Left lobe of liver (tissue), 2 donors: ENCODE measurements at regions not wholly inside any gene's neighbourhood (a gene's known extent, or its start where the extent isn't known, plus 50 kb on each side); places are given as distances from the start of the nearest gene placed in this dataset.

Source experiments
- ATAC-seq: fragments of 200-7000 bp; cut with Tn5 transposase; one replicate; pipeline ENCODE4 v1.9.1; 2020; ENCODE audit warnings: mild to moderate bottlenecking, moderate library complexity
- DNase-seq: peaks from one replicate; pipeline ENCODE4 v3.0.0-alpha.2; 2020; ENCODE audit warnings: low spot score
- donor health status: DM: no; HTN: no; CAD: no; lungs with moderate emphysema.
- donor health status: DM: no; HTN: yes; CAD: no.

DNA sequence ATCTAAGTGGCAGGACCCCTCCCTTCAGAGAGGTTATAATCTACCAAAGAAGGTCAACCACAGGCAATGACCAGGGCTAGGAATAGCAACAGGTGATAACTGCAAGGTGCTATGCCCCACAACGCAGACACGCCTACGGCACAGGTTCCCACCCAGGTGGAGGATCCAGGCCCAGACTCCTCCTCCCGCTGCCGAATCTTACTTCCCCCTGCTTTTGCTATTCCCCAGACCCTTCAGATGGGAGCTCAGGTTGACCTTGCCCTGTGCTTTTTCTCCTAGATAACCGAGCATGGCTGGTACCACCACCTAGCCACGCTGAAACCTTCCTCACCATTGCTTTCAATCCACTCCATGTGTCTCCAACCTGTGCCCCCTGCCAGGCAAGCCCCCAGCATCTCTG, 142.2 kb upstream of the IGF1R start:
- DNase-seq = no peak

DNA sequence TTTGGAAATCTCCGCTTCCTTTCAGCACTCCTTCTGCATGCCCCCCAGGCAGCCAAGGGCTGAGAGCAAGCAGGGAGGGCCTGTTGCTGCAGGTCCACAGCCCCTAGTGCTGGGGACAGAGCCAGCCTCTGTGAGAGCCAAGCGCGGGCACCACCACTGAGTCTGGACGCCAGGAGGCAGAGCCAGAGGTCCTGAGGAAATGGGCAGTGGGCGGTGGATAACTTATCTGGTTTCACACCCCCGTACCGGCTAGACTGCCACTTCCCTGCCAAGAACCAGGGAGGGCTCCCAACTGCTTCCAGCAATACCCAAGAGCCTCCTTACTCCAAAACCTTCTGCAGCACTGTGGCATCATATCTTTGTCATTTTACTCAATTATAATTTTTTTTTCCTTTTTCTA, 141.6 kb upstream of the IGF1R start:
- DNase-seq (no peak), ATAC-seq (no peak)

More for the DNA sequence above, 142.2 kb upstream of the IGF1R start:
- no peak for ATAC-seq

DNA sequence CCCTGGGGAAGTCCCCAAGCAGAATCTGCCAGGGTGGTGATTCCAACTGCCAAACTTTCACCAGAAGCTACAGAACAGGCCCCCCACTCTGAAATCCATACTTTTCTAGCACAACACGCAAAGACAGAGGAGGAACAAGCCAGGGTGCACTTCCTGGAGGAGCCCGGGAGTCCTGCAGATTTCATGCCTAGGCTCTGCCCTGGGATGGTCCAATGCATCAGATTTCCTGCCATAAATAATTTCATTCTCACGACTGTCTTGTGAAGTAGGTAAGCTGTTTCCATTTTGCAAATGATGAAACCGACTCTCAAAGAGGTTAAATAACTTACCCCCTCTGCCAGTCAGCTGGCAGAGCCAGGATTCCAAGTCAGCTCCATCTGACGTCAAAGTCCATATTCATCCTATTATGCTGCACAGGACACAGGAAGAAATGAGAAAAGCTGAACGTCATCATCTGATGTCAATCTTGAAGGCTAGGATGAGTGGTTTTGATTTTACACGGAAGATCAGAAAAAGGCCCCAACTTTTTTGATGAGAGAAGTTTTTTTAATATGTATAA, 134.8 kb upstream of the IGF1R start:
- peak; percentile 57 for ATAC-seq
- DNase-seq = no peak

DNA sequence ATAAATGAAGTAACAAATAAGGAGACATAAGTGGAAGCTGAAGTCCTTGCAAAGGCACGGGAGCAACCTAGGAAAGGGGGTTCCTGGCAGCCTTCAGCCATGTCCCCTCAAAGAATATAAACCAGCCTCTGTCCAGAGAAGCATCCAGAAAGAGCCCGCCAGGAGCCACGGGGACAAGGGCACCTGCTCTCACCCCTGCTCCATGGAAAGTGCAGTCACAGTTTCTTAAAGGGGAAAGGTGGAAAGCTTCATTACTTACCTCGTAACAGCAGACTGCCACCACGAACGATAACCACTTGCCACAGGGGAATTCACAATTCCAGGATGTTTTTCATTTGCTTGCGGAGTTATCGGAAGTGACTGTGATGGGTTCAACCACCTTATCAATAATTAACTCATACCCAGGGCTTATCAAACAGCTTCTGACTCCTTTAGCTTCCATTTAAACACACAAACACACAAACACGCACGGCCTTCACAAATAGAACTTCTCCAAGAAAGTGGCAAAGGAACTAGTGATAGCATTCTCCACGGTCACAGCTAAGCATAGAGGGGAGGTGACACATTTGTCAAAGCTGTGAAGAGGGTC, 134.2 kb upstream of the IGF1R start:
- peak; percentile 65 for ATAC-seq

DNA sequence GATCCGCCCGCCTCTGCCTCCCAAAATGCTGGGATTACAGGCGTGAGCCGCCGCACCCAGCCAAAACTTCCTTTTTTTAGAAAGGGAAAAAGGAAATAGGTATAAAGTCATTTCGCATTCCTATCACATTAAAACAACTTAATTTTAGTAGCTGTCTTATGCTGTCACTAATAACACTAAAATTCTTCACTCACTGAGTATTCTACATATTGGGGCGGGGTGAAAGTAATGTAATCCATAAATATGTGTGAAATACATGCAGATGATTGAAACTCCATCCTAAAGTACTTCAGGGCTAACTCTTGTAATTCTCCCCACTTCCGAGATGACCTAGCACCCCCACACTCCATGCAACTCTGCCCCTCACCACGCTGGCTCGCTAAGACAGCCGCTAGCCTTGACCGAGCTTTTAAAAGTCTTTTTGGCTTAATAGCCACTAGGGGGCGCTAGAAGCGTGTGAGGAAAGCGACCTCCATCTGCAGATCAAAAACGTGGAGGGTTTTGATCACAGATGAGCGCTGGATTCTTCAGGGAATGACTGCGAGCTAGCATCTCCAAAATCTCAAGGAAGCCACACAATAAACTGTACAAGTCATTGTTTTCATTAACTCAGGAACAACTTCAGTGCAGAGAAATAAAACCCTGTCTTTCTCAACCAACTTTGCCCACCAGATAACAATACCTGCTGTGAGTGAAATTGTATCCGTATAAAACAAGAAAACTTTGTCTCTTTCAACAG, 129.3 kb upstream of the IGF1R start:
- ATAC-seq (peak; percentile 93), DNase-seq (peak; percentile 51)

More for the DNA sequence above, 134.2 kb upstream of the IGF1R start:
- DNase-seq = no peak

DNA sequence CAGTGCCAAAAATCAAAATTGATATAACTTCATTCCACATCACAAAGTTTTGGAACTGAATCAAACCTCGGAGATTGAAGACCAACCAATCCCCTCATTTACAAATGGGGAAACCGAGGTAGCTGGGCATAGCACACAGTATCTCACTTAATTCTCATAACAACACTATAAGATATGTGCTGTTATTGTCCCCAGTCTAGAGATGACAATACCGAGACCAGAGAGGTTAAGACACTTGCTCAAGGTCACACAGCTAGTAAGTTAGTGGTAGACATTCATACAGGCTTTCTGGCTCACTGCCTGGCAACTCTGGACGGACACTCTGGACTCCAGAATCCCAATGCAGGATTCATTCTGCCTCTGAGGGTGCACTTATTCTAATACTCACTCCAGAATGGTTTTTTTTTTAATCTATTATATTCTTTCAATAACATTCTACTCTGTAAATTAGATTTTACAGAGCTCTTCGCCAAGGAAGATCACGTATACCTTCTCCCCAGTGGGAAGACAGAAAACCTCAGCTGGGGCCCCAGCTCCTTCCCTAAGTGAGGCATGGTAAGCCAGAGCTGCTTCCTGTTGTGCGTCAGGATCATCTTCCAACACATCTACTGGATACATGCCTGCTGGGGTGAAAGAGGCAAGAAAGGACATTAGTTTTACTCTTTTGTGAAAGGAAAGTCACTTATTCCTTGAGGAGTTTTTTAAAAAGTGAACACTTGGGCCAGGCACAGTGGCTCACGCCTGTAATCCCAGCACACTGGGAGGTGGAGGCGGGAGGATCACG, 128.4 kb upstream of the IGF1R start:
- DNase-seq = no peak
- no peak for ATAC-seq

DNA sequence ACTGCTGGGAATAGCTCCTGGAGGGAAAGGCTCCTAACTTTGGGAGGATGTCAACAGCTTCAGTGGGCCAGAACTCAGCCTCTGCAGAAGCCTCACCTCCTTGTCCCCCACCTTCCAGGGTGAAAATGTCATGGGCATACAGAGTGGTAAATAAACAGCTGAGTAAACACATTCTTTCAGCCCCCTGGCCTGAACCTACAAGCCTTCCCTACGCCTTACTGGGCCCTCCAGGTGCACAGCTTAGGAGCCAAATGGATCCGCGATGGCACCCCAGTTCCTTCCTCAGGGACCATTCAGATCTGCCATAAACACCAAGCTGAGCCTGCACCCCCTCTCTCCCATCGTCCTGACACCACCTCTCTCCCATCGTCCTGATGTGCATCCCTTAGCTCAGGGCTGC, 126.2 kb upstream of the IGF1R start:
- no peak for DNase-seq
- no peak for ATAC-seq

DNA sequence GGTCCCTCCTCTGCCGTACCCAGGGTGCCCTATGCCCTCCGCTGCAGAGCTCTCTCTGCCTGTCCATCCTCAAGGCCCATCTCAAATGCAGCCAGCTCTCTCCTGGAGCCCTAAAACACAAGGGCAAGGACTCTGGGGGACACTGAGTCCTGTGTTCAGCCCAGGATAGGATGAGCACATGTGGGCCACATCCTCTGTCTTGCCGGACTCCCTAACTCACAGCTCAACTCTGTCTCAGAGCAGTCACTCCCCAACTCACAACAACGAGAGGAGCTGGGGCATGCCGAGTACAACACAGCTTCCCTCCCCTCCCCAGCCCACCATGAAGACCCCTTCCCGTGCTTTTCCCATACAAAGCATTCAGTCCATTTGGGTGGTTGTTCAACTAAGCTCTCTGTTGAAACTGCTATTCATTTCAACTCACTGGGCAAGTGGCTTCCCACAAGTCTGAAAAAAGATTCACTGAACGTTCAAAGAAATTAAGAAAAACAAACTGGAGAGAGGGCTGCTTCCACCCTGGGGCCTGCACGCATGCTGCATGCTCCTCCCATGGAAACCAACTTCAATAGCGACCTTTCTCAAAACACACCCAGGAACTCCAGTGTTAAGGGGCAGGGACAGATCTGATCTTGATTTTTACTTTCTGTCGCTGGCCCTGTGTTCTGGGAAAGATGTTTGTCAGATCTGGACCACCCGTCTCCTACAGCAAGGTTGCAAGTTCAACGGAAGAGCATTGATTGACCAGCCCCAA, 124.3 kb upstream of the IGF1R start:
- DNase-seq = no peak

DNA sequence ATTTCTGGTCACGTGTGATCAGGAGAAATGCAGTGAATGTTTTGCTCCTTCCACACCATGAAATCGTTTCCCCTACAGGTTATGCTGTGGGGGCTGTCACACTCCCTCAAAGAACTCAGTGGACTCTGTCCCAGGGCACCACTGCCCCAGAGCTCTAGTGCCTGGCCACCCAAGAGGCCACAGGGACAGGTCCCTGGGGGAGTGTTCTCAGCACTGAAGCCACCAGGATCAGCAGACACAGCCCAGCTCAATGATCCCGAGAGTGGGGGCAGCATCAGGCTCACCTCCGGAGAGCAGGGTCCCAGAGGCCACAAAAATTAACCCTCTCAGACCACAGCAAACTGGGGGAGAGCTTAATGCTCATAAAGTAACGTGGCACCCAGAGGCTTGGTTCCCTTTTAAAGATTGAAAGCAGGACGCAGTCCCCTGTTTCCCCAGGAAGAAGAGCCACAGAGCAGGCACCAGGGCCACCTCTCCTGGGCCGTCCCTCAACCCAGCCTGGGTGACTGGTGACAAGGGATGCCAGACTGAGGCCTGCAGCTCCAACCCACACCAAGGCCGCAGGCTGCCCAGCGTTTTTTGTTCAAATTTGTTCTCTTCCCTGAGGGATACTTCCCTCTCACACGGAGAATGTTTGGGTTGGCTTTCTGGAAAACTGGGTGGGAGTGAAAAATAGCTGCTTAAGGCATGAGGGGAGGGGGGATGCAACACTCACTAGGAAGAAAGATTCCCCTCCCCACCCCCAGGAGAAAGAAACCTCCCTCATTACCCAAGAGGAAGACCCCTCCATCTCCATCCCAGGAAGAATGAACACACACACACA, 123.3 kb upstream of the IGF1R start:
- DNase-seq (no peak), ATAC-seq (no peak)

More for the DNA sequence above, 124.3 kb upstream of the IGF1R start:
- no peak for ATAC-seq

DNA sequence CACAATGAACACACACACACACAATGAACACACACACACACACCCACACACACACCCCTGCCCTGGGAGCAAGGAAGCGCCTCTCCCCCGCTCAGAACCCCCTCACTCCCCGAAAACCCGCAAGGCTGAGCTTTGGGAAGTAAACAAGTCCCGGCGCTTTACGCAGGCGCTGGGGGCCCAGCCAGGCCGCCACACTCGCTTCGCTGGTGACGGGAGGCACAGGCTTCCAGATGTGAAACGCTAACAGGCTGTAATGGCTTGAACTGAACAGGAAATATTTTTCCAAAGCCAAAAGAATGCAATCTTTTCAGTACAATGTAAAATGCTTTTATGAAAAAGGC, 122.7 kb upstream of the IGF1R start:
- ATAC-seq = no peak
- no peak for DNase-seq

DNA sequence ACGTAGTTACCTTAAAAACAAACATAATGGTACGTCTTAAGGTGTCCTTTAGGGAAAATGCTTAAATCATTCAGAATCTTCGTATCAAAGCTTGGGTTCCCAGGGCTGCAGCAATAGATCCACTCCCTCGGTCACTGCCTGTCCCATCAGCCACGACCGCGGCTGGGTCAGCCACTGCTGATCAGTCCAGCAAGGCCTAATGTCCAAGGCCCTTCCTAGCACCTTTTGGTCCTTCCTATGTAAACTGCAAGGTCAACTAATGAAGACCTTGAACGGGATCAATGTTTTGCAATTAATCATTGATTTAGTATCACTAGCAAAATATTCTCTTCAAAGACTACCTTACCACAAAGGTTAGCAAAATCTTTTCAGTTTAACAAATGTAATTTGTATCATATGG, 122.2 kb upstream of the IGF1R start:
- ATAC-seq = no peak
- no peak for DNase-seq

DNA sequence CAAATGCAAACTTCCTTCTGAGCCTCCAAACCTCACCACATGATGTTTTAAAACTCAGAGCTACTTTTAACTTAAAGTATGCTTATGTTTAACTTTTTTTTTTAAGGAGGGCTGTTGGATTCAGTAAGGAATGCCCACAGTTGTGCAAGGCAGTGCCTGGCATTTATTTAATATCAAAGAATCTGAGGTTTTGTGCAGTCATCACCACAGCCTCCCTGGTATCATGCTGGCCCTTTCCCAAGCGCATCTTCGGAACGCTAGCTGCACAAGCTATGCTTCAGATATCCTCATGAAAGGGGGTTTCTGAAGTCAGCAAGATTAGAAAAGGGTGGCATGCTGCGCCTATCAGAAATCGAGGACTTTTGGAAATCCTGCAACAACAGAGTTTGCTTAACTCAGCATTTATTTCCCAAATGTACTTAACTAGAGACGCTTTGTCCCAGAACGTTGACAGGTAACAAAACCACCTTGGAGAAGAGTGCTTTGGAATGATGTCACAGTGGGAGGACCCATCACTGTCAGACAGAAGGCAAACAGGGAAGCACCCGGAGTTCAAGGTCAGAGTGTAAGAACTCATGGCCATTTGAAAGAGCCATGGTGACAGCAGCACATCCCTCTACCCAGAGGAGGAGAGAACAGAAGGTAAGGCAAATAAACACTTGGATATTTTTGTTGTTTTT, 120.2 kb upstream of the IGF1R start:
- ATAC-seq (no peak), DNase-seq (no peak)

DNA sequence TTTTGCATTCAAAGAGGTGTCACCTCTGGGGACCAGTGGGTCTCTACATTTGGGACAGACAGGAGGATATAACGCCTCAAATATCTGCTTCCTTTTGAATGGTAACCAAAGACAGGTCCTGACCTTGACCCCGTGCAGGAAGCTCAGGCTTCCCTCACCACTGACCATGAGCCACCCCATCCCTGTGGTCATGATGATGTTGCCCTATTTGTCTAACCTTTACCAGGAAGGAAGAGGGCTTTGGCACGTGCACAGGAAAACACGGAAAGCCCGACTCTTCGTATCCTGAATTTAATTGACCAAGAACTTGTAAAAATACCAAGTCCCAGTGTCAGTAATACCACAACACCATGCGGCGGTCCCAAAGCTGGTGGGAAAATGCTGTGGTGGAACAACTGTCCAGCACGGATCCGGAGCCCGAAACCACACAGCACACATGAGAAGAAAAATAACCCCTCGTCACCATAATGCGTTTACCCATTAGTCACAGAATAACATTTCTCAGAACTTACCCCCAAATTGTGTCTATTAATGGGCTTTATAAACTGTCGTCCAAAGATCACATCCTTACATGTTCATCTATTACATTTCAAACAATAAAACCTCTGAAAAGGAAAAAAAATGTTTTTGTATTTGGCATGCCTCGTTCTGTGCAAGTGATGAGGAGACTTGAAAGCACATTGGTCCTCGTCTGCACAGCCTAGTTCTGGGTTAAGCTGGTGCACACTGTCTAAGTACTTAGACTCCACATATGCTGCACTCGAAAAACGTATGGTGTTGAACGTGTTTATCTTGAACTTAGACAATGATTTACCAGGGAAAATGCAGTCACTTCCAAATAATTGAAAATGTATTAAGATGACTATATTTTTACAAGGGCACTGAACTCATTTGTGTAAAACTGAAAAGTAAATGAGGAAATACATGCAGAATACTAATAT, 118.9 kb upstream of the IGF1R start:
- DNase-seq (no peak), ATAC-seq (no peak)

DNA sequence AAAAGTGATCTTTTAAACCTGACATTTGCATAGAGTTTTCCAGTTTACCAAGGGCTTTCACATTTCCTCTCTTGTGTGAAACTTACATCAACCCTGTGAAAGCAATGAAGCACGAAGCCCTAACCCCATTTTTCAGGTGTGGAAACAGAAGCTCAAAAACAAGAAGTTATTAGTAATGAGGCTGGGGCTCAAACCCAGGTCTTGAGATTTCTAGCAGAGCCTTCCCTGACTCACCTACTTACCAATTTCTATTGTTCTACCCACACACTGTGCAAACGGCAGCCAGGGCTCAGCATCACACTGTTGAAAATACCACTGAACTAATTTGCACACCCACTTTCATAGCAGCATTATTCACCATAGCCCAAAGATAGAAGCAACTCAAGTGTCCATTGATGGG, 117.8 kb upstream of the IGF1R start:
- no peak for ATAC-seq
- DNase-seq = no peak

DNA sequence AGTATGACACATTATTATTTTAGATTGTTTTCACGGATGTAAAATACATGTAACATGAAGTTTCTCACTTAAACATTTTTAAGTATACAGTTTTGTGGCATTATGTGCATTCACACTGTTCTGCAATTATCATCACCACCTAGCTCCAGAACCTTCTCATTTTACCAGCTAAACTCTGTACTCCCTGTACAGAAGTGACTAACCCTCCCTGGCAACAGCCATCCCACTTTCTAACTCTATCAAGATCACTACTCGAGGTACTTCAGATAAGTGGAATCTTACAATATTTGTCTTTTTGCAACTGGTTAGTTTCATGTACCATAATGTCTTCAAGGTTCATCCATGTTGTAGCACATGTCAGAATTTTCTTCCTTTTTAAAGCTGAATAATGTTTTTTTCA, 116.3 kb upstream of the IGF1R start:
- DNase-seq (no peak), ATAC-seq (no peak)

DNA sequence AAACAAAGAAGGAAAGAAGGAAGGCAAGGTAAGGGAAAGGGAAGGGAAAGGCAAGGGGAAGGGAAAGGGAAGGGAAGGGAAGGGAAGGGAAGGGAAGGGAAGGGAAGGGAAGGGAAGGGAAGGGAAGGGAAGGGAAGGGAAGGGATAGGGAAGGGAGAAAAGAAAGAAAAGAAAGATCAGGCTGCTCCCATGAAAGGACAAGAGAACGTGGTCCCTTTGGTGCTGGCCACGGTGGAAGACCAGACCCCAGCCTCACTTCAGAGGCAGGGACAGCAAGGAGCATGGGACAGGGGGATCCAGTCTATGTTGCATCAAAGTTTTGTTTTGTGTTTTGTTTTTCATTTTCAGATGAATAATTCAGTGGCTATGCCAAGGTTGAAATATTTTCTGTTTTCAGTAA, 111.4 kb upstream of the IGF1R start:
- DNase-seq (no peak), ATAC-seq (no peak)

DNA sequence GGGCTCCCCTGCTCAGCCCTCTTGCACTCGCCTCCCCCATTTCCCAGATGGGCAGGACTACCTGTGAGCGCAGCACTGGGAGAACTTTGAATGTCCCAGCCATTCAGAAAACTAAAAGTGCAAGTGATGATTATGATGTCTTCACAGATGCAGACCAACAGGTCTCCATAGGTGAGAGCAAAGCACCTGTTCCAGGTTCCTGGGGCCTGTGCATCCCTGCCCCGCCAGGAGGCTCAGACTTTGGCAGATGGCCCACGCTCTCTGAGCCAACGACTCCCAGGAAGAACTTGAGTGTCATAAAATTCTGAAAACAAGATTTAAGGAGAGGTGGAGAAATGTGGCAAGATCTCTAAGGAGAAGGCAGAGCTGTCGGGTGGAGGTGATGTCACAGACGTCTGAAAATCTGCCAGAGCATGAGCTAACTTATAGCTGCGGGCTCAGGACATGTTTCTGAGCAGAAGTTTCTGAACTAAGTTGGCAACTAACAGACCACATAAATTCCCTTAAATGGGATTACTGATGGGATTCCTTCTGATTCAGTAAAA, 110.8 kb upstream of the IGF1R start:
- ATAC-seq (no peak), DNase-seq (no peak)

DNA sequence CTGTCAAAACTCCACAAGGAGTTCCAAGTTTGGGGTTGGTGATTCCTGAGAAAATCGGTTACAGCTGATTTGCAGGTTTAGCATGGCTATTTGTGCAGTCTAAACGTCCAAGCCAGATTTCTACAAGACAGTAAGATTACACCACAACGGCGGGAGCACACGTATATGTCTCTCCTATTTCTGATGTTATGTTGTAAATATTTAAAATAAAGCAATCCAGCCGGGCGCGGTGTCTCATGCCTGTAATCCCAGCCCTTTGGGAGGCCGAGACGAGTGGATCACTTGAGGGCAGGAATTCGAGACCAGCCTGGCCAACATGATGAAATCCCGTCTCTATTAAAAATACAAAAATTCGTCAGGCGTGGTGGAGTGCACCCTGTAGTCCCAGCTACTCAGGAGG, 106.8 kb upstream of the IGF1R start:
- no peak for DNase-seq

More for the DNA sequence above, 106.8 kb upstream of the IGF1R start:
- no peak for ATAC-seq
